ACHN (cell line): ENCODE measurements at regions not wholly inside any gene's neighbourhood (a gene's known extent, or its start where the extent isn't known, plus 50 kb on each side); places are given as distances from the start of the nearest gene placed in this dataset.
"Not testable (repeated sequence)": the region's sequence is repeated elsewhere in the genome, so short reads cannot be mapped to it uniquely, and the experiment has no call there.

ENCODE experiments used
- DNase-seq: peaks from one replicate; pipeline ENCODE4 v3.0.0-alpha.2; 2015
- in situ Hi-C: cut with HindIII; loops from 2 replicates; pipeline ENCODE4 v1.10.0; 2017; ENCODE audit warnings: low sequenced_read_pairs, low pct_ligation_motif_present, low pct_unique_long_range_greater_than_20kb

- DNase-seq = no peak
- in situ Hi-C loops = no loop called here
Observed at GRCh38 chr5:91252916-91253315, 130.2 kb downstream of the ARRDC3 start.

- in situ Hi-C loops = no loop called here
- no peak for DNase-seq
Observed at GRCh38 chr5:91245871-91246270, 137.2 kb downstream of the ARRDC3 start.

GRCh38 chr5:91245074-91245452 lies 138.1 kb downstream of the ARRDC3 start:
- DNase-seq = no peak
- in situ Hi-C loops = no loop called here

- in situ Hi-C loops = no loop called here
Observed at GRCh38 chr5:91244380-91245073, 138.6 kb downstream of the ARRDC3 start.

GRCh38 chr5:91243852-91244251 lies 139.3 kb downstream of the ARRDC3 start:
- in situ Hi-C loops = no loop called here
- DNase-seq = no peak

More at GRCh38 chr5:91244380-91245073, 138.6 kb downstream of the ARRDC3 start:
- no peak for DNase-seq

- no peak for DNase-seq
- in situ Hi-C loops = no loop called here
Observed at GRCh38 chr5:91243286-91243685, 139.8 kb downstream of the ARRDC3 start.

GRCh38 chr5:91241460-91241859 lies 141.7 kb downstream of the ARRDC3 start:
- DNase-seq, in situ Hi-C loops: not testable (repeated sequence)

GRCh38 chr5:91240175-91240574 lies 142.9 kb downstream of the ARRDC3 start:
- DNase-seq = no peak
- in situ Hi-C loops = no loop called here

- in situ Hi-C loops = no loop called here
- no peak for DNase-seq
Observed at GRCh38 chr5:91235271-91235694, 147.8 kb downstream of the ARRDC3 start.

GRCh38 chr5:91232523-91232922 lies 150.6 kb downstream of the ARRDC3 start:
- in situ Hi-C loops = no loop called here
- no peak for DNase-seq

- in situ Hi-C loops = no loop called here
- no peak for DNase-seq
Observed at GRCh38 chr5:91229031-91229727, 153.9 kb downstream of the ARRDC3 start.

- in situ Hi-C loops = no loop called here
- no peak for DNase-seq
Observed at GRCh38 chr5:91228188-91228587, 154.9 kb downstream of the ARRDC3 start.

- DNase-seq = peak; percentile 35
- in situ Hi-C loops = no loop called here
Observed at GRCh38 chr5:91225848-91226686, 157.1 kb downstream of the ARRDC3 start.

GRCh38 chr5:91224969-91225368 lies 158.1 kb downstream of the ARRDC3 start:
- no peak for DNase-seq
- in situ Hi-C loops = no loop called here

- in situ Hi-C loops = no loop called here
- DNase-seq = peak; percentile 32
Observed at GRCh38 chr5:91224456-91224855, 158.7 kb downstream of the ARRDC3 start.

GRCh38 chr5:91223886-91224285 lies 159.2 kb downstream of the ARRDC3 start:
- in situ Hi-C loops = no loop called here
- DNase-seq = no peak

- DNase-seq = no peak
- in situ Hi-C loops = no loop called here
Observed at GRCh38 chr5:91222482-91222881, 160.6 kb downstream of the ARRDC3 start.

GRCh38 chr5:91221917-91222316 lies 161.2 kb downstream of the ARRDC3 start:
- in situ Hi-C loops = no loop called here
- DNase-seq = no peak

GRCh38 chr5:91219803-91220371 lies 163.2 kb downstream of the ARRDC3 start:
- DNase-seq = peak; percentile 35
- in situ Hi-C loops = no loop called here
